ENCODE measurements at regions not wholly inside any gene's neighbourhood (a gene's known extent, or its start where the extent isn't known, plus 50 kb on each side); places are given as distances from the start of the nearest gene placed in this dataset.
A peak's percentile ranks its signal among the peaks of the same experiment; 100 is the strongest.
"Not testable (repeated sequence)": the region's sequence is repeated elsewhere in the genome, so short reads cannot be mapped to it uniquely, and the experiment has no call there.

GRCh38 chr9:124164811-124165210 lies 92.9 kb upstream of the NEK6 start:
- DNase-seq (ENCODE audit: extremely low read depth in 1 of 2, low read depth in 1 of 2): no peak

DNA sequence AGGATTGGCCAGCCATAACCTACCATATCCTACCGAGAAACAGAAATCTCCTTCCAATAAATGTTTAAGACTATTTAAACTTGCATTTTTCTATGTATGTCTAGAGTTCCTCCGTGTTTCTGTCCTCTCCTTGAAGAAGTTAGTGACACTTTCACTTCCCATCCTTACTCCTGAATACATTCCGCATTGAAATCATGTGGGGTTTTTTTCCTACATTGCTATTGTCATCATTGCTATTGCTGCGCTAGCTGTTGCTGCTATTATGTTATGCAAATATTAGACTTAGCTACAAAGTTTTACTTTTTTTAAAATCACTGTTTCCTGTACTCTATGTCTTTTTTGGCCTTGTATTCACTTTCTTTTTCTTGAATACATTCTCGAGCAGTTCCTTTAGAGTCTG lies 83.3 kb upstream of the NEK6 start:
- DNase-seq (ENCODE audit: extremely low read depth in 1 of 2, low read depth in 1 of 2): no peak

- DNase-seq (ENCODE audit: extremely low read depth in 1 of 2, low read depth in 1 of 2): not testable (repeated sequence)
Measured at GRCh38 chr9:124177522-124177921, 80.2 kb upstream of the NEK6 start.

- DNase-seq (ENCODE audit: extremely low read depth in 1 of 2, low read depth in 1 of 2): no peak
Measured at GRCh38 chr9:124179196-124180071, 78.3 kb upstream of the NEK6 start.

- no peak for DNase-seq (ENCODE audit: extremely low read depth in 1 of 2, low read depth in 1 of 2)
Measured at GRCh38 chr9:124180557-124180956, 77.2 kb upstream of the NEK6 start.

- DNase-seq (ENCODE audit: extremely low read depth in 1 of 2, low read depth in 1 of 2): no peak
Measured at GRCh38 chr9:124182741-124183140, 75.0 kb upstream of the NEK6 start.

DNA sequence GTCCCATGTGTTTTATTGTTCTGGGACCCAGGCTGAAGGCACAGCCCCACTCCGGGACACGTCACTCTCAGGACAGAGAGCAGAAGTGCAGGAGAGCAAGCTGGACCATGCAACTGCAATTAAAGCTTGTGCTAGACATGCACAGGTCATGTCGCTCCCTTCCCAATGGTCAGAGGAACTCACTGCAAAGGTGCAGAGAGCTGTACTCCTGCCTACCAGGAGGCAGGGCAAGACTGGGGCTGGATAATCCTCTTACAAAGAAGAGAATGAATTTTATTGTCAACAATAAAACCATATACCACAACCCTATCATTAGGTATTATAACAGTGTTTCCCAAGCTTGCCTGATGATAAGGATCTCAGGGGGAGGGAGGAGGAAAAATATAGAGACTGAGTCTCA lies 74.0 kb upstream of the NEK6 start:
- DNase-seq (ENCODE audit: extremely low read depth in 1 of 2, low read depth in 1 of 2): no peak

GRCh38 chr9:124185413-124185812 lies 72.3 kb upstream of the NEK6 start:
- DNase-seq (ENCODE audit: extremely low read depth in 1 of 2, low read depth in 1 of 2): no peak

DNA sequence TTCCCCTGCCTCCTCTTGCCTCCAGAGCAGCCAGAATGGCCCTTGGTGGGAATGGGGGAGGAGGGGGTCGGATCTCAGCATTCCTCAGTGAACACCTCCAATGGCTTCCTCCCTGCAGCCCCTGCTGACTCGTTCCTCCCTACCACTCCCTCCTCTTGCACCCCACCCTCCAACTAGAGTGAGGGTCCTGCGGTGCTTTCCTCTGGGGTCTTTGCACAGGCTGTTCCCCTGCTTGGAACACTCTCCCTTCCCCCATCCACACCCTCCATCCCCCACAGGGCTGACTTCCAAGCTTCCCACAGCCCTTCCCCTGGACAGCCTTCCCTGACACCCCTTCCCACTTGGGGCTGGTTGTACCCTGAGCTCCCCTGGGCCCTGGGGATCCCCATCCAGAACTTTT lies 70.4 kb upstream of the NEK6 start:
- no peak for DNase-seq (ENCODE audit: extremely low read depth in 1 of 2, low read depth in 1 of 2)

DNA sequence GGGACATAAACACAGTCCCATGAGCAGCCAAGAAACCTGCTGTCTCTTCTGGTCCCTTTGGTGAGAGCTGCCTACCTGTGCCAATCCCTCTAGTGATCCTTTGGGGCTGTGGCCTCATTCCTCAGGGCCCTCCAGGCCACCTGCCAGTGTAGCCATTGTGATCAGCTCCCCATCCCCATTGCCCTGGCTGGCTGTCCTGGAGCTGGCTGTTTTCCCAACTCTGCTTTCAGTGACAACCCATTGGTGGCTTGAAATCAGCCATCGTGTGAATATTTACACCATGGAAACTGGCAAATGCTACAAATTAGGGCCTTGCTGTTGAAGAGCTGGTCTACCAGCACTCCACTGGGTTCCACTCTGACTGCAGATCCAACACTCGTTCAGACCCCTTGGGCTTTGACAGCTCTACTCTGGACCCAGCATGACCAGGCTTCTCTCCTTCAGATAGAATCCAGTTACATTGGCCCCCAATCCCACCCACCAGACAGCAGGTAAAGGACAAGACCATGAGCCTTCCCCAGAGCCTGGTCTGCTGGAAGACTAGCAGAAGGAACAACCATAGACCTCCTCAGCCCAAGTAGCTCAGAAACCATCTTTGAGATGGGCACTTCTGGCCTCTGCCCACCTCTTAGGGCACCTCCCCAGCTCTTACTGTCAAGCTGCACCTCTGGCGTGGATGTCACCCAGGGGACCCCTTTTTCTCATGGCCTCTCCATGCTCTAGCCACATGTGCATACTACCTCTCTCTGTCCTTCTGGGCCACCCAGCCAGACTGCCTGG lies 69.2 kb upstream of the NEK6 start:
- DNase-seq (ENCODE audit: extremely low read depth in 1 of 2, low read depth in 1 of 2): no peak

GRCh38 chr9:124190761-124191160 lies 67.0 kb upstream of the NEK6 start:
- no peak for DNase-seq (ENCODE audit: extremely low read depth in 1 of 2, low read depth in 1 of 2)

GRCh38 chr9:124191691-124192395 lies 65.9 kb upstream of the NEK6 start:
- DNase-seq (ENCODE audit: extremely low read depth in 1 of 2, low read depth in 1 of 2): no peak

- DNase-seq (ENCODE audit: extremely low read depth in 1 of 2, low read depth in 1 of 2): no peak
Measured at GRCh38 chr9:124196814-124197176, 61.0 kb upstream of the NEK6 start.

DNA sequence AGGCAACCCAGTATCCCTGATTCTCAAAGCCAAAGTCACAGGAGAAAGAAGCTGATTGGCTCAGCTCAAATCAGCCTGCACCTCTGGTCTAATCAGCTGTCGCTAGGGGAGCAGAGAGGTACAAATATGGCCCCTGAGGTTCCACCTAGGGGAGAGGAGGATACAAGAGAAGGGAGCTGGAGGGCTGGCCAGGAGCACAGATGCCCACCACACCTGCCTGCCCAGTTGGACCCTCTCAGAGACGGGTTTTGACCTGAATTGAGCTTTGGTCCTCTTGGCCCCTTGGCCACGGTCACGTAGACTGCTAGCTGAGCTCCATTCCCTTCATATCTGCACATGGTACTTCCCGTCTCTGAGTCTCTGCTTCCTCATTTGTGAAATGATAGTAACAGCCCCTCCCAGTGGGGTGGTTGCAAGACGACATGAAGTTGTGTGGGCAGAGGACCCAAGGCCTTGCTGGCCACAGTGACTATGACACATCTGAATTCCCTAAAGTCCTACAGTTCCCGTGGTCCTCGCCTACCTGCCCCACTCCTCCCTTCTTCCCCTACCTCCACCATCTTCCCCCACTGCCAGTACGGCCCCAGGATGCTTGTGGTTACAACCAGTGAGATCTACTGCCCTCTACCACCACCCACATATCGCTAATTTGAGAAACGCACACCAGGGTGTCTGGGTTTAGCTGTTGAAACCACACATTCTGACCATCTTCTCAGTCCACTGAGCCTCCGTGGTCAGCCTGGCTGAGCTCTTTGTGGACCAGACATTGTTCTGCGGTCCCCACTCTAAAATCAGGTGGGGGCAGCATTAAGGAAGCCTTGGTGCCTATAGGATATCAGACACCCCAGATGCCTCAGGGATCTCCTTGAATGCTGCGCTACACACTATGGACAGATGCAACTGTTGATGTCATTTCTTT lies 60.3 kb upstream of the NEK6 start:
- DNase-seq (ENCODE audit: extremely low read depth in 1 of 2, low read depth in 1 of 2): no peak

DNA sequence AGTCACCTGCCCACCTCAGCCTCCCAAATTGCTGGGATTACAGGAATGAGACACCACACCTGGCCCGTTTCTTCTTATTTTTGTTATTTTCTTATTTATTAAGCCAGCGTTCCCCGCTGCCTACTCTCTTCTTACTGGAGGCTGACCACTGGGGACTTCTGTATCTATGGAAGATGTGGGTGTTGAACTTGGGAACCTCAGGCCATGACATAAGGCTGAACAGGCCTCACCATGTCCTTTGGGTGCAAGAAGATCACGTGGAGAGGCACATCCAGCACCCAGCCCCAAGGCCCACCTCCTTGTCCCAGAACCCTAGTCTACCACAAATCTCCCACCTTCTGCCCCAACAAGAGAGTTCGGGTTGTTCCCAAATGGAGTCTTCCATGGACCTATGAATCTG lies 59.4 kb upstream of the NEK6 start:
- DNase-seq (ENCODE audit: extremely low read depth in 1 of 2, low read depth in 1 of 2): no peak

DNA sequence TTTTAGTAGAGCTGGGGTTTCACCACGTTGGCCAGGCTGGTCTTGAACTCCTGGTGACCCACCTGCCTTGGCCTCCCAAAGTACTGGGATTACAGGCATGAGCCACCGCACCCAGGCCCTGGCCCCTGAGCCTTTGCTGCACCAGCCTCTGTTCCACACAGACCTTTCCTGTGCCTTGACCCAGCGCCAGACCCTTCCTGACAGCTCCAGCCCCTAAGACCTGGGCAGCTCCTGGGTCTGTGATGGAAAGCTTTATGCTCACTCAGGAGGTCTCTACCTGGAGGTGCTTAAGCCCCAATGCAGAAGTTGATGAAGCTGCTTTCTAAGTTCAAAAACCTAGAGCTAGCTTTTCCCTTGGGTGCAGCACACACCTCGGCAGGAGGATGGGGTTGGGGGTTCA lies 58.8 kb upstream of the NEK6 start:
- no peak for DNase-seq (ENCODE audit: extremely low read depth in 1 of 2, low read depth in 1 of 2)

DNA sequence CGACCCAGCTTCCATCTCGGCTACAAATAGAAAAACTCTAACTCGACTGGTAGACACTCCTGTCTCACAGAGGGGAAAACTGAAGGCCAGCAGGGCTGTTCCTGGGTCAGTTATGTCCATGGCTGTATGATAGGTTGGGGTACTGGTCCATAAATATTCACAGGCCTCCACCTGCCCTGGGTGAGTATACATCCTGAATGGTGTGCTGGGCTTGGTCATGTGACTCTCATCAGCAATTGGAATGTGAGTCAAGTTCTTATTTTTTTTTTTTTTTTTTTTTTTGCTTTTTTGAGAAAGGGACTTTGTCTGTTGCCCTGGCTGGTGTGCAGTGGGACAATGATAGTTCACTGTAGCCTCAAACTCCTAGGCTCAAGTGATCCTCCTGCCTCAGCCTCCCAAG lies 58.3 kb upstream of the NEK6 start:
- no peak for DNase-seq (ENCODE audit: extremely low read depth in 1 of 2, low read depth in 1 of 2)

DNA sequence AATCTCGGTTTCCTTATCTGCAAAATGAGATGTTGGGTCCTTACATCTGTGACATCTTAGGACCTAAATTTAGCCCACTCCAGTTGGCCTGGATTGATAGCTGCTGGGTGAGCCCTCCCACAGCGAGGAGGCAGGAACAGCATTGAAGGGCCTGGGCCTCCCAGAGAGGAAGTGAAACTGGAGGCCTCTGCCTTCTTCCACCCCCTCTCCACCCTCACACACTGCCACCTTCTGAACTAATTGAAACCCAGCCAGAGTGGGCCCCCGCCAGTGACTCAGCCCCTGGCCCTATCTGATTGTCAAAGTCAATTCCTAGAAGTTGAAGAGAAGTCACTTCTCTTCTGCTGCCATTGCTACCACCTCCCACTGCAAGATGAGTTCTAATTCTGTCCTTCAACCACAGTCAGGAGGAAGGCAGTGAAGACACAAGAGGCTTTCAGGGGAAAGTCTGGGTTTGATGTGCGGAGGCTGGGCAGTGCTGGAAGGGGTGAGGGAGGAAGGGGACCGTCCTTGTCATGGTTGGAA lies 55.2 kb upstream of the NEK6 start:
- peak; percentile 80 to 89 for DNase-seq (ENCODE audit: extremely low read depth in 1 of 2, low read depth in 1 of 2)

- DNase-seq (ENCODE audit: extremely low read depth in 1 of 2, low read depth in 1 of 2): no peak
Measured at GRCh38 chr9:124205686-124206352, 51.9 kb upstream of the NEK6 start.

GRCh38 chr9:124206391-124206790 lies 51.4 kb upstream of the NEK6 start:
- DNase-seq (ENCODE audit: extremely low read depth in 1 of 2, low read depth in 1 of 2): no peak
